ENCODE measurements at regions not wholly inside any gene's neighbourhood (a gene's known extent, or its start where the extent isn't known, plus 50 kb on each side); places are given as distances from the start of the nearest gene placed in this dataset.

DNA sequence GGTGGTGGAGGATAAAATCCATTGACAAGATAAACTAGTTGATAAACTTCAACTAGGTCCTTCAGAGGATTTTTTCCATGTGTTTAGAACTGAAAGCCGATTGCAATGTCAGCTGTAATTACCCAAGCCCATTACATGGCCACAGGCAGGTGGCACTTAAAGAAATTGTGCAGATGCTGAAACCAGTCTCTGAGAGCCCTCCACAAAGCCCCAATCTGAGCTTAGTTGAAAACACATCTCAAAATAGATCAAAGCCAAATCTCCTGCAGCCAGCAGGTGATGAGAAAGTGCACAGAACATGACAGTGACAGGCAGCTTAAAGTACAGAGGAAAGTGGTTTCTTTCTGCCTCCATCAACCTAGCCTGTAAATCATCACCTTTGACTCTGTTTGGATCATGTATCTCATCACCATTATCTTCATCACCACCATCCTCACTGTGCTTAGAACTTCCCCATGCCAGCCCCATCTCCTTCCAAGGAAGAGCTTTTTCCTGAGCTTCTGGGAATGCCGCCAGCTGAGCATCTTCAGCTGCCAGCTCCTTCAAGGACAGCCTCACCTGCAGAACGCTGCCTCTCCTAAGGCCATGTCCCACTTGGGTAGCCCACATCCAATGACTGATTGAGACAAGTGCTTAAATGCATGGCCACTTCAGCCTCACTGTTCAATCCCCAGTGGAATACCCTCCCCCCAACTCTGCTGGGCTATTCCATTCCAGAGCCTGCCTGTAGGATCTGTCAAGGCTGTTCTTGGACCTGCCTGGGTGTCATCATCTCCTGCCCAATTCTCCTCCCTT, 219.5 kb upstream of the TMEM132C start:
- no peak for DNase-seq (ENCODE audit: low read depth in 1 of 2, low spot score in 1 of 2)

DNA sequence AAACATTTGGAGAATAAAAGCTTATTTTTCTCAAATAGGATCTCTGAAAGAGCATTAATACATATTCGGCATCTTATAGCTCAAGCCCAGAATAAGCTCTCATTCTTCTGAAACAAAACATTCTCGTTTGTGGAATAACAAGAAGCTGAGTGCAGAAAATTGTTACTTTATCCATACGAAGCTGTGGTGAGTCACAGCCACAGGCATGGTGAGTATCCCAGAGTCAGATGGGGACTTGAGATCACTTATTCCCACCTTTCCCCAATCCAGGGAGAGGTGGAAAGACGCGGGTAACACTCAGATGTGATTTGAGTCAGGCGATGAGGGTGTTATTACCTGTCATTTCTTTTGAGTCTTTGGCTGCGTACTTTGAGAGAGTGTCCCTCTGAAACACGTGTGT, 214.6 kb upstream of the TMEM132C start:
- no peak for DNase-seq (ENCODE audit: low read depth in 1 of 2, low spot score in 1 of 2)

DNA sequence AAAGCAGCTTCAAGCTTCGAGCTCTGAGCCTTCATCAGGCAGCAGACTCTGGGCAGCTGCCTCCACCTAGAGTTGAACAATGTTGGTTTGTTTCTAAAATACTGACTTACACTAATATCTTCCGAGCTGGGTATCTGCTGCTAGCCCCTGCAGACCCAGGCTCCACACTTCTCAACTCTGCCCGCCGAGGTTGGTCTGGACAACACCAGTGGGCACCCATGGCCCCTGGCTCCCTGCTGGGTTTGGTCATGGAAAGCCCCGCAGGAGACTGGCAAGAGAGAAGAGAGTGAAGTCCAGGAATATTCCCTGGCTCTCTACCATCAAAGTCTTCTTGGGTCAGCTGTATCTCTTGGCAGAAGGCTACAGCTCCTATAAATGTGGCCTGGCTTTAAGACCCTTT, 214.2 kb upstream of the TMEM132C start:
- DNase-seq (ENCODE audit: low read depth in 1 of 2, low spot score in 1 of 2): no peak

DNA sequence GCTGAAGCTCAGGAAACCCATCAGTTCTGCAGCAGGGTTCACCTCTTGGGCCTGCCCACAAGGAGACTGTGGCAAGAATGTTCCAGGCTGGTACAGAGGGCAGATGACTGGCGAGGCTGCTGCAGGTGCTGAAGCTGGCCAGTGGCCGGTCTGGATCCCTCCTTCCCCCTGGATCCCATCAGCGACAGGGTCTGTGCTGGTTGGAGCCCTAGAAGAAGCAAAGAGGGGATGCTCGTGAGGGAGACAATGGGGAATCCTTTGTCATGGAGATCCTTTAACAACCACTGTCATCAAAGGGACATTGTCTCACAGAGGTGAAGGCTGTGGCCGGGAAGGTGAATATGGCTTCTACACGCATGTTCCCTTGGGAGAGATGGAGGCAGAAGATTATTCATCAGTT, 211.4 kb upstream of the TMEM132C start:
- no peak for DNase-seq (ENCODE audit: low read depth in 1 of 2, low spot score in 1 of 2)

DNA sequence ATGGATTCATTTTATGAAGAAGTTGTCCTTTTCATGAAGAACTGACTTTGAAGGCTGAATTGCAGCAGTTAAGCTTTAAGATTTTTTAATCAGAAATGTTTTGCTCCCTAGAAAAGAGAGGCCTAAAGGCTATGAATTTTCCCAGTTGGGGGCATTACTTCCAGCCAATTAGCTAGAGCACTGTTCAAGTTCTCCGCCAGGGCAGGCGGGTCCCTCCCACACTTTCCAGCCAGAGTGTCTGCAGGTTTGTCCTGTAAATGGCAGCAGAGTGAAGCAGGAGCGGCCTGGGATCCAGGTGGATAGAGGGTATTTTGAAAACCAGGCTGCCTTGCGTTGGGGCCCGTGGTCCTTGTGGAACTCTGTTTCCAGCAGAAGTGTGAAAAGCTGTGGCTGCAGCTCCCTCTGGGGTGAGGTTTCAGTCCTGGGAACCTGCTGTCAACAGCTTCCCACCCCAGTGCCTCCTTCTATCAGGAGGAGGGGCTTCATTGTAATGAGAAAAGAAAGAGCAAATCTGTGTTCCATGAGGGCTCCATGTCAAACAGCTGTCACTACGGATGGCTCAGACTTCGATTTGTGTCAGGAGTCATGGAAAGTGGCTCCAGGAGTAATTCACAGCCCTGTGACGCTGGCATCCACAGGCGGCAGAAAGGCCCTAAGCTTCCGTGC, 210.7 kb upstream of the TMEM132C start:
- DNase-seq (ENCODE audit: low read depth in 1 of 2, low spot score in 1 of 2): no peak

DNA sequence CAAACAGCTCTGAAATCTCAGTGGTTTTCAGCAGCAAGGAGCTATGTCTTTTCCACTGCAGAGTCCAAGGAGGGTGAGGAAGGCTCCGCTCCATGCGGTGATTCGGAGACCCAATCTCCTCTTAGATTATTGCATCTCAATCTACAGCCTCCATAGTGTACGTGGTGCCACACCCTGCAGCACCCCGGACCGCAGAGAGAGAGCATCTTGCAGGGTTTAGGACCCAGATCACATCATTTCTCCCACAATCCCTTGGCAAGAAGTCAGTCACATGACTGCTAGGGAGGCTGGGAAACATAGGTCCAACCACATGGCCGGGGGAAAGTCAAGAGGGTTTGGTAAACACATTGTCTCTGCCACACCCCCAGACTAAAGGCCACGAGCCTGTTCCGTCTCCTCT, 209.4 kb upstream of the TMEM132C start:
- DNase-seq (ENCODE audit: low read depth in 1 of 2, low spot score in 1 of 2): no peak

DNA sequence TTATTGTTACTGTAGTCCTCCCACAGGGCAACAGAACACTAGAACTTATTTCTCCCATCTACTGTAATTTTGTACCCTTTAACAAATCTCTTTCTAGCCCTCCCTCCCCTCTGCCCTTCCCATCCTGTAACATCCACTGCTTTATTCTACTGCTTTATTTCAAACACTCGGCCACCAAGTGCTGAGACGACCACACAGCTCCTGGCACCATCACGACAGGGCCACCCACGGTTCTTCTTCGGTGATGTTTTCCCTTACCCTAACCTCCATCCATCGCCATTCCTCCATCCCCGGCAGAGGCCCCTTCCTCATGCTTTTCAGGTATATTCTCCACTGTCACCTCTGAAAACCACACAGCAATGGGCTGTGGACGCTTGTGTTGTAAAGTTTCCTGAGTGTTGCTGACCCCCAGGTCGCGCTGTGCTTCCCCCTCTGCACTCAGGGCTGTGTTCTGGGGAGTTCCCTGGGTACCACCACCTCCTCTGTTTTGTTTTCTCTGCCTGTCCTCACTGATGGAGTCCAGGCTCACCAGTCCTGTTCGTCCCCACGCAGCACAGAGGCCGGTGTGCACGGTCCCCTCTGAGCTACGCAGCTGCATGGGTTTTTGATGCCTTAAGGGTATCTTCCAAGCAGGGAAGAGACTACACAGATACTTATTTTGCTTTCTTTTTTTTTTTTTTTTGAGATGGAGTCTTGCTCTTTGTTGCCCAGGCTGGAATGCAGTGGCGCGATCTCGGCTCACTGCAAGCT, 207.2 kb upstream of the TMEM132C start:
- no peak for DNase-seq (ENCODE audit: low read depth in 1 of 2, low spot score in 1 of 2)

DNA sequence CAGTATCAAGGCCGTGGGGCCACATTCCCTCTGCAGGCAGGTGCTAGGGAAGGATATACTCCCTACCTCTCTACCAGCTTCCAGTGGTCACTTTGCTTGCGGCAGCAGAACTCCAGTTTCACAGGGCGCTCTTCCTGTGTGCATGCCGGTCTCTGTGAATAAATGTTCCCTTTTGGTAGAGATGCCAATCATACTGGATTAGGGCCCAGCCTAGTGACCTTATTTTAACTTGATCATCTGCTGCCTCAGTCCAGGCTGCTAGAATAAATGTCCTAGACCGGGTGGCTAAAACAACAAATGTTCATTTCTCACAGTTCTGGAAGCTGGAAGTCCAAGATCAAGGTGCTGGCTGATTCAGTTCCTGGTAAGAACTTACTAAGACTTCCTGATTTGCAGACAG, 198.8 kb upstream of the TMEM132C start:
- no peak for DNase-seq (ENCODE audit: low read depth in 1 of 2, low spot score in 1 of 2)

DNA sequence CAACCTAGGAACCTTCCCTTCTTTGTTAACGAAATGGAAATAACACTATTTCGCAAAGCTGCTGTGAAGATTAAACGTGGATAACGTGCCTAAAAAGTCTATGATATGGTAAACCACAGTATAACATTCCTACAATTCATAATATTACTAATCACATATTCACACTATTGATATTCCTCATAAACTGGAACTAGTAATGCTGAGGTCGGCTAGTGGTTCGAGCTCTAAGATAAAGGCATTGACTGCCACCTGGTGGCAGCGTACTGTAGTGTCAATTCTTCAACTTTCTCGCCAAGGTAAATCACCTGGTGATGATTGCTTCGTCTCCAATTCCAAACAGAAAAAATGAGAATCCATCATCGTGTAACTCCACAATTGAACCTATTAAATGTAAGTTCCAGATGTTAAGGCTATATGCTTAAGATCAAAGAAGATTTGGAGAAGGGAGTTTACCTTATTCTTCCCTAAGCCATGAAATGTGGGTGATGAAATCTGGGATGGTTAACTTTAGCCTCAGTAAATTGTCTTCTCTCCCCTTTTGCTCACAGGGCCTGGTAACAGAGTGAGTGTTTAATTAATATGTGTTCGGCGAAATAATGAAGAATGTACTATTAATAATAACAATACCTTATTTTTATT, 197.5 kb upstream of the TMEM132C start:
- DNase-seq (ENCODE audit: low read depth in 1 of 2, low spot score in 1 of 2): no peak

DNA sequence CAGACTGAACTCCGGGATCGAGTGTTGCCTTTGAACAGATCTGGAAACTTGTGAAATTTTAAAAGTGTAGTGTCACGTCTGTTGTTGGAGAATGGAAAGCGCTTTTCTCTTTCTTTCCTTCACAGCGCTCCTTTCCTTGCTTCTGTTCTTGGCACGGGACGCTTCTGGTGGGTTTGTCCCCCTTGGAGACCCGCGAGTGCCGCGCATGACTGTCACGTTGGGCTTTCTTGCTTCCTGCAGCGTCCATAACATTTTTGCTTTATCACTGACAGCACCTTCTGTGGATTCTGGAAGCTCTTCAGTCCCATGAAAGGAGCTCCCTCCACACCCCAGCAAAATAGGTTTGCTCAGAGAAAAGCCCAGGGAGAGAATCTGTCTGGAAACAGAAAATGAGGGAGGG, 193.0 kb upstream of the TMEM132C start:
- no peak for DNase-seq (ENCODE audit: low read depth in 1 of 2, low spot score in 1 of 2)

DNA sequence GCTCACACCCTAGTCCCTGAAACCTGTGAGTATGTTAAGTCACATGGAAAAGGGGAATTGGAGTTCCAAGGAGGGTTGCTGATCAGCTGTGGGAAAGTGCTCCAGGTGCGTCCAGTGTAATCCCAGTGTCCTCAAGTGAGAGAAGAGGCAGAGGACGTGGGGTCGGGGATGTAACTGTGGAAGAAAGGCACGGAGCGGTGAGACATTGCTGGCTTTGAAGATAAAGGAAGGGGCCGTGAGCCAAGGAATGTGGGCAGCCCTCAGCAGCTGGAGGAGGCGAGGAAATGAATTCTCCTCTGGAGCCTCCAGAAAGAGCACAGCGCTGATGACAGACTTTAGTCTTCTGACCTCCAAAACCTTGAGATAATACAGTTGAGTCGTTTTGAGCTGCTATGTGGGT, 191.6 kb upstream of the TMEM132C start:
- DNase-seq (ENCODE audit: low read depth in 1 of 2, low spot score in 1 of 2): no peak

DNA sequence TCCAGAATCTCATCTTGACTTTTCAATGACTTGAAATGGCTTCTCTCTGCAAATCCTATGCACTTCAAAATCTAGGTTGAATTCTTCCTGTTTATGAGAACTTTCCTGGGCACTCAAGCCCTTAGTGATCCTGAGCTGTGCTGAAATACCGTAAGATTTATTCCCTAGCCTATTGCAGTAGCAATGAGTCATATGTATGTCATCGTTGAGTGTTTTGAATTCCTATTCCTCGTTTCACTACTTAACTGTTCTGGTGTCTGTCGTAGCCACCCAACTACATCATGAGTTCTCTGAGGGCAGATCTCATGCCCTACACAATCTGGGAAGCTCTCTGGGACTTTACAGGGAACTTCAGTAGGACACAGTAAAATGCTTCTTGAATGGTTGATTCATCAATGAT, 190.8 kb upstream of the TMEM132C start:
- DNase-seq (ENCODE audit: low read depth in 1 of 2, low spot score in 1 of 2): no peak

DNA sequence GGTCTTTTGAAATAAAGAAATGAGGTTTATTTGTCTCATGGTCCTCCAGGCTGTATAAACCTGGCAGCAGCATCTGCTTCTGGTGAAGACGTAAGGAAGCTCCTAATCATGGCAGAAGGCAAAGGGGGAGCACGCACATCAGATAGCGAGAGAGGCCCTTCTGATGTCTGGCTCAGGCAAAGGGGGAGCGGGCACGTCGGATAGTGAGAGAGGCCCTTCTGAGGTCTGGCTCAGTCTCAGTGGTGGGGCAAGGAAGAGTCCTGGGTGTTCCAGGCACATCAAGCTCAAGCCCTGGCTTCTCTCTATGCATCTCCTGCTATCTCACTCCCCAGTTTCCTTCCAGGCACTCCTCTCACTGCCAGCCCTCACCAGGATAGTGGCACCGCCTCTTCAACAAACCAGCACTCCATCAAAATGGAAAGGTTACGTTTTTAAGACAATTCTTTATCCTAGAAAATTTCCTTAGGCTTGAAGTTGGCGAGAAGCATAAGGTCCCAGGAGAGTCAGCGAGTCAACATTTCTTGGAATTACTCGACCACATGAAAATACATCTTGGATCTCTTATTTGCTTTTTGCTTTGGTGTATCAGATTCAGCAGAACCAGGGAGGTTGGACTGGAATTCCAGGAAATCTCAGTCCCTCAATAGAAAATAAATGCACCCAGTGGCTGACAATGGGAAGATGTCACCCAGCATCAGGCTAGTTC, 189.6 kb upstream of the TMEM132C start:
- no peak for DNase-seq (ENCODE audit: low read depth in 1 of 2, low spot score in 1 of 2)

DNA sequence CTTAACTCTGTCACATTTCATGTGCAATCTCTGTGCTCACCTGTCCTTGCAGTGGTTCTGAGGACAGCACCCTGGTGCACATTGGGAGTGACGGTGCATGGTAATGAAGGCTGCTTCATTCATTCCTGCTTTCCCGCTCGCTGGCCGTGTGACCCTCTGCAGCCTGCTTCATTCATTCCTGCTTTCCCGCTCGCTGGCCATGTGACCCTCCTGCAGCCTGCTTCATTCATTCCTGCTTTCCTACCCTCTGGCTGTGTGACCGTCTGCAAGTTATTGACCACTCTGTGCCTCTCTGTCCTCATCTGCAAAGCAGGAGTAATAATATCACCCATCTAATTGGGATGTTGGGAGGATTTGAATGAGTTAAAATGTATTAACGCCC, 189.1 kb upstream of the TMEM132C start:
- DNase-seq (ENCODE audit: low read depth in 1 of 2, low spot score in 1 of 2): no peak

DNA sequence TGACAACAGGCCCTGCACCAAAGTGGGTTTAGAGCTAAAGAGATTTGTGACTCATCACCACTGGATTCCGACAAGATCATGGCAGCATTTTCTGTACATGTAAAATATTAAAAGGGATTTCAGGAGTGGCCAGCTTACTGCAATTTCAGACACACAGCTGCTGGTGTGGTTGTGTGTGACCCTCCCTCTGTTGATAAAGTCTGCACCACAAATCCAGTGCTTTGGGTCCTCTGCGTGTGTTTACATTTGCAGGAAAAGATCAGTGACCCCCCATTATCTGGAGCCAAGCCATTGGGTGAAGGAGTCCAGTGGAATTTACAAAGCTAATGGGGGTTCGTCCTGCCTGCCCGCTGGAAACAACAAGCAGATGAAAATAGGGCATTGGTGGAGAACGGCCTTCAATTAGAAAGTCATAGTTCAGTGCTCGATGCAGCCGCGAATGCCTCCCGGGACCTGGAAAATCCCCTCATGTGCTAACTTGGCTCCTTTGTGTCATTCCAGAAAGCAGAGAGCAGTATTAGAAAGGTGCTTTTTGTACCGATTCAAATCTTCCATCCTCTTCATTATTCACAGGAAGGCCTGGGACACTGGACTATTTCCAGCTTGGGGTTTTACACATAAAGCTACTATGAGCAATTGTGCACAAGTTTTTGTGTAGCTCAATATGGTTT, 188.5 kb upstream of the TMEM132C start:
- no peak for DNase-seq (ENCODE audit: low read depth in 1 of 2, low spot score in 1 of 2)

DNA sequence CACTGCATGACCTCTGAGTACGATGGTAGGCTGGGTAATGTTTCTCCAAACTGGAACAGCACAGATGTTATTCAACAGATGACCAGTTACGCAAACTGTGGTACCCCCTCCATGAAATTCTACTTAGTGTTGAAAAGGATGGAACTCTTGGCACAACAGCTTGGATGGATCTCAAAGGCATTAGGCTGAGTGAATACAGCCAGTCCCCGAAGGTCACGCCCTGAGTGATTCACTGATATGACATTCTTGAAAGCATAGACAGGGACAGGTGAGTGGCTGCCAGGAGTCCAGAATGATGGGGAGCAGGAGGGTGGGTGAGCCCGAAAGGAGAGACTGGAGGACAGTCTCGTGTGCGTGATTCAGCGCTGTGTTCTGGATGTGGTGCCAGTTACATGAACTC, 187.5 kb upstream of the TMEM132C start:
- no peak for DNase-seq (ENCODE audit: low read depth in 1 of 2, low spot score in 1 of 2)

DNA sequence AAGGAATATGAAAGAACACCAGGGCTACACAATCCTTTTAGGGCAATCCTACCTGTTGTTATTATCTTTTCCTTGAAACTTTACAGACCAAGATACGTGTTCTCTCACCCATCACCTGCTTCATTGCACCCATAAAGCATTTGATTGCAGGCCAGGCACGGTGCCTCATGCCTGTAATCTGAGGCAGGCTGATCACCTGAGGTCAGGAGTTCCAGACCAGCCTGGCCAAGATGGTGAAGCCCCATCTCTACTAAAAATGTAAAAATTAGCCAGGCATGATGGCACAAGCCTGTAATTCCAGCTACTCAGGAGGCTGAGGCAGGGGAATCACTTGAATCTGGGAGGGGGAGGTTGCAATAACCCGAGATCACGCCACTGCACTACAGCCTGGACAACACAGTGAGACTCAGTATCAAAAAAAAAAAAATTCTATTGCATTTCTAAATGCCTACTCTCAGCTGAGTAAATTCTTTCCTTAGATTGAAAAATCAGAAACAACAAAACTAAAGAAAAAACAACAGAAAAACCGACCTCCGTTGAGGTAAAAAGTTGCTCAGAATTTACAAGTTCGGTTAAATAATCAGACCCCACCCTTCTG, 183.7 kb upstream of the TMEM132C start:
- no peak for DNase-seq (ENCODE audit: low read depth in 1 of 2, low spot score in 1 of 2)

DNA sequence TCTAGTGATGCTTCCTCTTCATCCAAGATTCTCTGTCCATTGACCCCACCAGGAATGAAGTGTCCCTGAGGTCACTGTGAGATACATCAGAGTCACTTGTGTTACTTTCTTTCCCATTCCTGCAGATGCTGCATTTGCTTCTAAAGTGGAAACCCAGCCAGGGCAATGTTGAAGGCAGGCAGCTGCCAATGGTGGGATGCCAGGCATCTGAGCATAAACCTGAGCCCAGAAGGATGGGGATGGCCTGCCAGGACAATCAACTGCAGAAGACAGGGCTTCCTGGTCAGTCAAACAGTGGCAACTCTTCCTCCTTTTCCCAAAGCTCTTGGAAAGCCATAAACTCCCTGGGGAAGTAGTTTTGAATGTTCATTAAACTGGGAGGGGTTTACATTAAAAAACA, 178.0 kb upstream of the TMEM132C start:
- no peak for DNase-seq (ENCODE audit: low read depth in 1 of 2, low spot score in 1 of 2)

DNA sequence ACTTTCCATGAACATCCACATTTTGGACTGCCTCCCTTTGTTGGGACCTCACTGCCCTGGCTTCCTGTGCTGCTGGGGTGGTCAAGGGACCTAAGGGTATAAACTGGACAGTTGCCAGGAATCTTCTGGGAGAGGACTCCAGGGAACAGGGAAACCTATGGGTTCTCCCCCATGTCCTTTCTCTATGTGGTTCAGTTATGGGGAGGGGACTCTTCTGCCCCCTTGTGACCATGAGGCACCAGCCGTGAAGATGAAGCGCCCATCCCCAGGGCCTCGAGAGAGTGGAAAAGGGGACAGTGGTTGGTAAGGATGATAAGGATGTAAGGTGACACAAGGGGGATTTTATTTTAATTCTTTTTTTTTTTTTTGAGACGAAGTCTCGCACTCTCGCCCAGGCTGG, 177.0 kb upstream of the TMEM132C start:
- no peak for DNase-seq (ENCODE audit: low read depth in 1 of 2, low spot score in 1 of 2)

DNA sequence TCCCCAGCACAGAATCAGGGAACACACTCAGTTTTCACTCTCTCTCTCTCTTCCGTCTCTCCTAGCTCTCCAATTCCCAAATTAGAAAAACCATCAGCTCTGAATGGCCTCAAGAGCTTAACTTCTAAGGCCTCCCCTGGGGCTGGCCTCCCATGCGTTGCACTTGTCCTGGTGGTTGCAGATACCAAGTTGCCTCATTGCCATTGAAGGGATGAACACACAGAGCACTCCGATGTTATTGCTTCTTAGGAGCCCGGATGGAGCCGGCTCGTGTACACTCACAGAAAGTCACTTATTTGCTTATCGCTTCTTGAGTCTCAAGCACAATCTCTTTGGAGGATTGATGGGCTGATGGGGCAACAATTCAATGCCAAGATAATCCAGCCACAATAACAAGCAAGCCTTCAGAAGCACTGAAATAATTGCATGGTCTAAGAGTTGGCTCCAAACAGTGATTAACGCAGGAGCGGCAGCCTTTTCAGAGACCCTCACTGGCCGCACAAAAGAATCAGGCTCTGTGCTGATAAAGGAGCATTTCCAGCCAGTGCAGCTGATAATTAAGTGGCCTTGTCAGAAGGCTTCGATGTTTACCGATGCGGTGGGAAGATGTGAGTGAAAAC, 175.8 kb upstream of the TMEM132C start:
- DNase-seq (ENCODE audit: low read depth in 1 of 2, low spot score in 1 of 2): no peak
